NCI-H2227 treated with DMSO at 0.1 percent for 48 hours (cell line): ENCODE measurements at regions not wholly inside any gene's neighbourhood (a gene's known extent, or its start where the extent isn't known, plus 50 kb on each side); places are given as distances from the start of the nearest gene placed in this dataset.

Source experiments
- DNase-seq: peaks from one replicate; lab custom pipeline; 2025; lab: John Stamatoyannopoulos, UW

DNA sequence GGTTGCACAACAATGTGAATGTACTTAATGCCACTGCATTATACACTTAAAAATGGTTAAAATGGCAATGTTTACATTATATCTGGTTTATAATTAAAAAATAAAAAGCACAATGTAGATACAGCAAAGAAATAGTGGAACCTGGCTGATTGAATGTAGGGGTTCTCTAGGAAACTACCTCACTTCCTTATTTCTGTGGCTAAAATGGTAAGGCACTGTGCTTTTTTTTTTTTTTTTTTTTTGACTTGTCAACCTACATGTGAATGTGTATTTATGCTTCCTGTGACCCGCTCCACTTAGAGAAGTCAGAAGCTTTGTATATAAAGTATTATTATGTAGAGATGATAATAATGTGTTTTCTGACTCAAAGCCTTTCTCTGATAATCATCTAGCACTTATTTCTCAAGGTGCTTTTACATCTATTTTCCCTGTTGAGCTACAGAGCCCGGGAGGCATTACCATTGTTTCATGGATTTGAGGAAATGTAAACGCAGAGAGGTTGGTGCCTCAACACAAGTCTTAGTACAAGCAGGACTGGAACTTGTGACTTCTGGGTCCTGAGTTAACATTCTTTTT lies 55.0 kb downstream of the SOX4 start:
- peak; percentile 93 for DNase-seq

DNA sequence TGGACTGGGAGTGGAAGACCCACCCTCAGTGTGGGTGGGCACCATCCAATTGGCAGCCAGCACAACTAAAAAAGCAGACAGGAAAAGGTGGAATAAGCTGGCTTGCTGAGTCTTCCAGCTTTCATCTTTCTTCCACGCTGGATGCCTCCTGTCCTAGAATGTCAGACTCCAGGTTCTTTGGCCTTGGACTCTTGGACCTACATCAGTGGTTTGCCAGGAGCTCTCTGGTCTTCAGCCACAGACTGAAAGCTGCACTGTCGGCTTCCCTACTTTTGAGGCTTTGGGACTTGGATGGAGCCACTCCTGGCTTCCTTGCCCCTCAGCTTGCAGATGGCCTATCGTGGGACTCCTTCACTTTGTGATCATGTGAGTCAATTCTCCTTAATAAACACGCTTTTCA lies 59.8 kb downstream of the SOX4 start:
- no peak for DNase-seq

DNA sequence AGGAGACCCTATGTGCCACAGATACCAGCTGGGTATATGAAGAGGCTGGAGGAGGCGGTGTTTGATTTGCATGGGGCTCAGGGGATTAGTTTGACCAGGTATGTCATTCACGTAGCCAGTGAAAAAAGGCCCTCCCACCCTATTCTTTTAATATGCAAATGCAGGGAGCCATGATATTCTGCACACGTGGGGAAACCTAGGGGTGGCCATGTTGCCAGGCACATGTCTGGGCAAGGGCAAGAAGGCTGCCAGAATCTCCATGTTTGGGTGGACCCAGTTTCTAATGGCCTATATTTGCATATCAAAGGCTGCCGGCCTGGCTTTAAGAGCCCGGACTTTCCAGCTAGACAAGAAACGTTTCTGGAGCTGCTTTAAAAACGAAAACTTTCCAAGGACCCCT lies 60.4 kb downstream of the SOX4 start:
- no peak for DNase-seq

DNA sequence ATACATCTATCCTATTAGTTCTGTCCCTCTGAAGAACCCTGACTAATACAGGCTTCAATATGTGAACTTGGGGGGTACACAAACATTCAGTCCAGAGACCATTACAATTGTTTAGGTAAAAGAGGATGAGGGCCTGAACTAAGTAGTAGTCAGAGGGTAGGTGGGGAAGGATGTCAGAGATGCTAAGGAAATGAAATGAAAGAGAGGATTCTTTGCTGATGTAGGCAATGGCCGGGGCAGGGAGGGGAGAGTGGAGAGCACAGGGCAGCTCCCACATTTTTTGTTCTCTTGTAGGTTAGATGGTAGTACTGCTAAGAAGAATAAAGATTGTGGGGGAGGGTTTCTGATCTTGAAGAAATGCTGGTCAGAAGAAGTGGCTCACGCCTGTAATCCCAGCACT lies 60.8 kb downstream of the SOX4 start:
- no peak for DNase-seq

DNA sequence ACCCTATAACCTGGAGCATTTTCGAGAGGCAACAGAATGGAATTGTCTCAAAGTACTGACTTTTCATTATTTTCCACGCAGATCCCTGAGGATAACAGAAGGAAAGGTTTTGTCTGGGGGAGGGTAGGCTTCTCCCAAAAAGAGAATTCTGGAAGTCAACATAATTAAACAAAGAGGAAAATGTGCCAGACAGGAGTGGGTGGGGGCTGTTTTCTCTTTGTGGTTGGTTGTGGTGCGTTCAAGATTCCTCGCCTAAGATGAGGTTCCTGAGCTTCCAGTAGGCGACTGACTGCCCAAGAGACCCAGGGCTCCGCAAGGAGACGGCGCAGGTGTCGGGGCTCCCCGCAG lies 70.4 kb downstream of the SOX4 start:
- DNase-seq = no peak

DNA sequence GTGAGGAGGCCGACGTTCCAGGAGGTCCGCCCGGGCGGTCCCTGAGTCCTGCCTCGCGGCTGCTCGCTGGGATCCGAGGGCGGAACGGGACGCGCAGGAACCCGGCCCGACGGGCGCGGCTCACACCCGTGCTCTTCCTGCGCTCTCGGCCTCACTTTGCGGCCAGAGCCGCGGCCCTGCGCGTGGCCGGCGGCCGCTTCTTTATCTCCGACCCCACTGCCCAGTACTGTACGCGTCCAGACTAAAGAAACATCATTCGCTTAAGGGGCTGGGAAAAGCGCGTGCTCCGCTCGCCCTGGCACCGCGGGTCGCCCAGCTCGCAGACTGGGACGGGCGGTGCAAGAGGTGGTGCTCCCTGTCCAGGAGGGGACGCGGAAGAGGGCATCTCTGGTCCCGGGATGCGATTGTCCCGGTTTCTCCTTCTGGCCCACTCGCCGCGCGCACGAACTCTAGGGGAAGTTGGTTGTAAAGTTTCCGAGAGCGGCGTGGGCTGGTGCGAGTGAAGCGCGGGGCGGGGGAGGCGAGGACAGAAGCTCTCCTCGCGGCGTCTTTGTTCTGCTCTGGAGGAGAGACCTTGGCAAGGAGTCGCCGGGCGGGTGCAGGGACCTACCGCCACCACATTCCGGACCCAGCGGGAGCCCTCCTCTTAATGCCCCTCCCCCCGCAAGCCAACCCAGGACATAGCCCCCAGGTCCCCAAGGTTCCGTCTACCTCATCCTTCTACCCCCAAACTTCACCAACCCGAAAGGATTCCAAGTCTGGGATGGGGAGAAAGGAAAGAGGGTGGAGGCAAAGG lies 71.0 kb downstream of the SOX4 start:
- no peak for DNase-seq

DNA sequence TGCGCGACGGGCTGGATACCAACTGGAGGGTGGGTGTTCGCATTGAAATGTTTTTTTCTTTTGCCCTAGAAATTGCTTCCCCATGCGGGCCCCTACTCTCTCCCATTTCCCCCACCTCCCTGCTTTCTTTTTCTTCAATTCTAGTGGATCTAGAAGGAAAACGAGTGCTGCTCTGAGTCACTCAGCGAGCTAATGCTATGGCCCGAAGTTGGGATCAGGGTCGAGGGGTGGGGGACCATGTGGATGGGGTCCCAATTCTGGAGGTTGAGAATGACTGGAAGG lies 71.5 kb downstream of the SOX4 start:
- DNase-seq = no peak

DNA sequence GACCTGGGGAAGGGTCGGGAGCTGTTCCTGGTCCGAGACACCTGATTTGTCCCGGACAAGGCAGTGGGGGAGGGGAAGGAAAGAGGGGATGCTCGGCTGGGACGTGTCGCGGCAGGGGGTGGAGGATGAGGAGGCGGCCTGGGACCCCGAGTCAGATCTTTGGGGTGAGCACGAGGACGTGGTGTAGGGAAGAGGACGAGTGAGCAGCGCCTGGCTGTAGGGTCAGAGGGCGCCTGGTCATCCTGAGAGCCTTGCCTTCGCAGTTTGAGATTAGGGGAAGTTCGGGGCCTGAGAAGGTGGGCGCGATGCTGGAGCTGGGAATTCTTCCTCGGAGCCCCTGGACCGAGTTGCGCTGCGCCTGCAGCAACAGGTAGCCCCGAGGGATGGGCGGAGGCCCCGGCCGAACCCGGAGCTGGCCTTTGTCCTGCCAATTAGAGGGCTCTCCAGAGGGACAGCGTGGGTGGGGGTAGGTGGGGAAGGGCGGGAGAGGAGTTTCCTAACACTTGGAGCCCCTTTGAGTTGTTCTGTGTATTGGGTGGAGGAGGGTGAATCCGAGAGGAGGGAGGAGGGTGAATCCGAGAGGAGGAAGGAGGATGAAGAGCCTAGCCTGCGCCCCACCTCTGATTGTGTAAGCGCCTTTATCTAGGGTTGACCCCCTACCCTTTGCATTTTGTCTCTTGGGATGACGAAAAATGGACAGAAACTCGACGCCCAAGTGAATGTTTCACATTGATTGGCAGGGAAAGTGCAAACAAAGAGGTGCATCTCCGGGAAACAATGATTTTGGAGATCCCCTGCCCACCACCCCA lies 72.0 kb downstream of the SOX4 start:
- DNase-seq = no peak

DNA sequence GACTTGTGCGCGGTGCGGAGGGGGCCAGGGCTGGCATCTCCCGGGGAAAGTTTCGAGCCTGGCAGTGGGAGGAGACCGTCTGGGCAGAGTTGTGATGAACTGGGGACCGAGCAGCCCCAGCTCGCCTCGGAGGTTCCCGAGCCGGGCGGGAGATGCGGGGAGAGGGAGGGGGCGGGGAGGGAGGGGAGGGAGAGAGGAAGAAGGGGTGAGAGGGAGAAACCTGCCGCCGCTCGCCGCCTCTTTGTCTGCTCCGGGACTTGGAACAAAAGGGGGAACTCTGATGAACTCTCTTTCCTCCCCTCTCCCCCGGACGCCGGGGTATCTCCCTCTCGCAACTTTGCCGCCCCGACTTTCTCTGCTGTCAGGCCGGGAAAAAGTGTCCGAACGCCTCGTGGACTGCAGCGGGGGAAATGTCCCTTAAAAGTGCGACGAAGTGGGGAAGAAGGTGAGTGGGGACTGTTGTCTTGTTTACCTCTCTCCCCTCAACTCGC lies 72.7 kb downstream of the SOX4 start:
- no peak for DNase-seq

DNA sequence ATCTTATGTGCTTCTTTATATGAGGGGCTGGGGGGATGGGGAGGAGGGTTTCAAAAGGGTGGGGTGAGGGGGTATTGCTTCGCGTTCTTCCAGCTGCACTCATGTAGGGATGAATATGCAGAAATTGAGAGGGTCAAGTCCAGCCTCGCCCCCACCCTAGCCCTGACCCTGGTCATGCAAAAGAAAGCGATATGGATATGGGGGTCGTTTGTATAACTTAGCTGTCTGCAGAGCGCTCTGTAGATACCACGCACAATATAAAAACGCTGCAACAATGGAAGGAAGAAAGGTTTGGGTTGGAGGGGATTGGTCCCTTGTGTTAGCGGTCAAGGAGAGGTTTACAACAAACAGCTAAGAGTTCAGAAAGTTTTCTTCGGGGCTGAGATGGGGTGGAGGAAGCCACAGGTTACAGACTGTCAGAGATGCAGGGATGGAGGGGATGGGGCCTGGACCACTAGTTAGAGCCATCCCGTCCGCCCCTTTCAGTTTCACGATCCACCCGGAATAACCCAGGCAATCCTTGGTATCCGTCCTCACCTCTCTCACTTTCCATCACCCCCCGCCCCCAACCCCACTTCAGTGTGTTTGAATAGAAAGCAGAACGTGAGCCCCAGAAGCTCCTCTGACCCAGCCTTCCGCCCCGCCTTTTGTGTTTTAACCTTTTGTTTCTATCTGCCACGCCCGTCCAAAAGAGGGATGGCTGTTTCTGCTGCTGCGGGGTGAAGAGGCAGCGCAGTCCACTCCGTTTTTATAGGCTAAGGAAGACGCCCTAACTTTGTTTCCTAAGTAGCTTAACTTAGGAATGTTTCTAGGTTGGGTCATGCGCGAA lies 73.5 kb downstream of the SOX4 start:
- no peak for DNase-seq

DNA sequence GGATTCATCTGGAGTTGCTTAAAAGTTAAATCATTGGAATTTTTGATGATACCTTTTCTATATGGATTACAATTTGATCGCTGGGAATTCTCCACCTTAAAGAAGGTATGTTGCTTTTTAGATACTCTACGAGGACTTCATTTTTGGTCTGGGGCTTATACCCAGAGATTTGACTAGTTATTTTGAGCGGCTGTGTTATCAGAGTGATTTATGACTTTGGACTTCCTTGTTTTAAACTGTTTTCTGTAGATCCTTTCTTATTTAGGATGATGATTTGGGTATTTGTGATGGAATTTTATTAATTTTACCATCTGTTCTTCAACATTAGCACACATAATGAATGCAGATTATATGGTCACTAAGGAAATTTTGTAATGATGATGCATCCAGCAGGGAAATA lies 75.2 kb downstream of the SOX4 start:
- DNase-seq = no peak

DNA sequence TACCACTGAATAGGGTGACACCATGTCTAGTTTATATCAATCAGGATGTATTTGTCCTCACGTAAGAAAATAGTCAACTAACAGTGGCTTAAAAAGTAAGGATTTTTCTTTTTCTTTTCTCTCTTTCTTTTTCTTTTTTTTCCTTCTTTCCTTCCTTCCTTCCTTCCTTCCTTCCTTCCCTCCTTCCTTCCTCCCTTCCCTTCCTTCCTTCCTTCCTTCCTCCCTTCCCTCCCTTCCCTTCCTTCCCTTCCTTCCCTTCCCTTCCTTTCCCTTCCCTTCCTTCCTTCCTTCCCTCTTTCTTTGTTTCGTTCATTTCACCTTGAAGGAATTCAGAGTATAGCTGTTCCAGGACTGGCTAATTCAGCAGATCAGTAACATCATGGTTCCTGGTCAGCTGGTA lies 83.2 kb downstream of the SOX4 start:
- DNase-seq = no peak

DNA sequence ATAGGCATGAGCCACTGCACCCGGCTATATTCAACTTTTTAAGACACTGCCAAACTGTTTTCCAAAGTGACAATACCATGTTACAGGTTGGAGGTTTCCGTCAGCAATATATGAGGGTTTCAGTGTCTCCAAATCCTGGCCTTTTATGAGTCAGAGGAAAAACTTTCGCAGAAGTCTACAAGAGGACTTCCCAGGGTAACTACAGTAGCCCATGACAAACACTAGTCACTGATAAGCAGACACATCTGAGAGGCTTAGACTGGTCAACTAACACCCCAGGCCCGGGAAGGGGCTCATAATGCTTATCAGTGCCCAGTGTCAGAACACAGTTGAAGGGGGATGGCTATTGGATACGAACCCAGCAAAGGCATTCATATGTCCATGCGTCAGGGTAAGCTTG lies 85.4 kb downstream of the SOX4 start:
- DNase-seq = no peak

DNA sequence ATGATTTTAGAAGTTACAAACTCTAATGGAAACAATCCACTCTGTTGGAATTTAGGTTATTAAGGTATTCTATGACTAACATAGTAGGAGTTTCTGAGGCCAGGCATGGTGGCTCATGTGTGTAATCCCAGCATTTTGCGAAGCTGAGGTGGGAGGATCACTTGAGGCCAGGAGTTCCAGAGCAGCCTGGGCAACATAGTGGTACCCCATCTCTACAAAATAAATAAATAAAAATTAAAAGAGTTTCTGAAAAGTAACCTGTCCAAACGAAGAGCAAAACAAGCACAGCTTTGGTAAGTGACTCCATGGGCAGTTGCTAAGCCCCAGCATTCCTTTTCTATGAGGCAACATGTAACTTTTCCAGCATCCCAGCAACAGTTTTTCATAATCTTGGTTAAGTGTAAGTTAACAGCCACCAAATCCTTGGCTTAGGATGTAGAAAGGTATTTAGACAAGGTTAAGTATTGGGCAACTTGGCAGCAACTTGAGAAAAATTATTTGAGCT lies 86.3 kb downstream of the SOX4 start:
- DNase-seq = no peak

DNA sequence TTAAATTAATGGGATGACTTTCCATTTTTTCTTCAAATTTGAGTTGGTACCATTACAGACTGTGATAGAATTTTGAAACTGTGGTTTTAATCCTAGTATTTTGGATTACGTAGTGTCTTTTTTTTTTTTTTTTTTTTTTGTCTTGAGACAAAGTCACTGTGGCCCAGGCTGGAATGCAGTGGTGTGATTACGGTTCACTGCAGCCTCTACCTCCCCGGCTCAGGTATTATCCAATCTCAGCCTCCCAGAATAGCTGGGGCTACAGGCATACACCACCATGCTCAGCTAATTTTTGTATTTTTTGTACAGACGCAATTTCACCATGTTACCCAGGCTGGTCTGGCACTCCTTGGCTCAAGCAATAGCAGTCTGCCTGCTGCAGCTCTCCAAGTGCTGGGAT lies 87.1 kb downstream of the SOX4 start:
- DNase-seq = no peak

DNA sequence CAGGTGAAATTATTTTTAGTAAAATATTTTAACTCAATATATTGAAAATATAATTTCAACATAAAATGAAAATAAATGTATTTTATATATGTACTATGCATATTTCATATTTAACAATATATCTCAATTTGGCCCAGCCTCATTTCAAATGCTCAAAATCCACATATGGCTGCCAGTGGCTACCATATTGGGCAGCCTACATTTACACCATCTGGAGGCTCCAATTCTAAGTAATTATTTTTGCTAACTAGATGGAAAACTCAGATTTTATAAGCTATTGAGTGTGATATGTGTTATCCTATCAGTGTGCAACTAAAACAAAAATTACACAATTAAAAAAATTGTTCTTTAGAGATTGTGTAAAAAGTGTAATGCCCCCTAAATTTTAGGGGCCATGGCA lies 96.9 kb downstream of the SOX4 start:
- no peak for DNase-seq

DNA sequence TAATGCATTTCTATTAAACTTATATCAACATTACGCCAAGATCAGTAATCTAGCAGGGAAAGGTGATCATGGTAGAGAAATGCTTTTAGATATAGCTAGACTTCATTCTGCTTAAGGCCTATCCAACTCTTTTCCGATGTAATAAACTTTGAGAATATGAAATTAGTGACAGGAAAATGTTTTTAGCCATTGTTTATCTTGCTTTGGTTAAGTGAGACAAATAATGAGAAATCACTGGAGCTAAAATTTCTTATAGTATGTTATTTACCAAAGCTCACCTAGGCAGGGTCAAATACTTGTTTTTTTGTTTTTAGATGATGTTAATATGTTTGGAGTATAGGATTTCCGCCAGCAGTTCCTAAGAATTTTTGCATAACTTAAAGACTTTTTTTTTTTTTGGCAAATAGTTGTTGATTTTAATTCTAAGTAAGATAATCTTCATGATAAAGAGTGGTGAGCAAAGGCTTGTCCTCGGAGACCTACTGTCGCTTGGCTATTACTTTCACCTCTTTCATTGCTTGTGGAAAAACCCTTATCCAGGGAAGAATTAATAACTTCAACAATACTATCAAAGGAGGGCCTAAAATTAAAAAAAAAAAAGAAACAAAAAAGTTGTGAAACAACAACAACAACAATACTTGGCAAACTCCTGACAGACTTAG lies 98.3 kb downstream of the SOX4 start:
- DNase-seq = no peak

DNA sequence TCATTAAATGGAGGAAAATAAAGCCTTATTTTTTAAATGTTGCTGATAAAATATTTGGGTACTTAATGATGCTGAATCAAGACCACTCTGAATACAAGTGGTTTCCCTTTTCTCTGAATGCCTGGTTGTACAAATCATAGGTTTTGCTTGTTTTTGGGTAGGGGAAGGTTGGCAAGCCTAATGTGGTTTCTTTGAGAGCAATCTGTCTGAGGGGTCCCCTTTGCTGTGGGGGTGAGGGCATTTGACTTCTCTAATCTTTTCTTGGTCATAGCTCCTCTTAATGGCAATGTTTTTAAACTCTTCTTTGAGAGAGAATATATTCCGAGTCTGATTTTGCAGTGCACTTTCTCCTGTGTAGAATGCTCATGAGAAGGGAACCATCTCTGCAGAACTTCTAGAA lies 99.2 kb downstream of the SOX4 start:
- DNase-seq = no peak

DNA sequence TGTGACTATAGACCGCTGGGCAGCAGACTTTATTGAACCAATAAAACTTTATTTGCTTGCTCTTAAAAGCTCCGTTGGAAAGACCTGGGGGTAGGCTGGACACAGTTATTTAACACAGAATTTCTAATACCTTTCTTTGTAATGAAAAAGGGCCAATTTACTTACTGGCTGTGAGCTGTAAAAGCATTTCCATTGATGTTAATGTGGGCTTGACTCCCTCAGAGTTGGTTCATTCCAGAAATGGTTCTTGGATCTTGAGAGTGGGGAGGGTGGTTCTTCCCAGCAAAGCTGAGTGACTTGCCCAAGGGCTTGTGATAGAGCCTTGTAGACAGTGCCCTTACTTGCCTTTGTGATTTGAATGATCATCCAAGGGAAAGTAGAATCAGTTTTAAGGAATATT lies 100.6 kb downstream of the SOX4 start:
- DNase-seq = no peak

DNA sequence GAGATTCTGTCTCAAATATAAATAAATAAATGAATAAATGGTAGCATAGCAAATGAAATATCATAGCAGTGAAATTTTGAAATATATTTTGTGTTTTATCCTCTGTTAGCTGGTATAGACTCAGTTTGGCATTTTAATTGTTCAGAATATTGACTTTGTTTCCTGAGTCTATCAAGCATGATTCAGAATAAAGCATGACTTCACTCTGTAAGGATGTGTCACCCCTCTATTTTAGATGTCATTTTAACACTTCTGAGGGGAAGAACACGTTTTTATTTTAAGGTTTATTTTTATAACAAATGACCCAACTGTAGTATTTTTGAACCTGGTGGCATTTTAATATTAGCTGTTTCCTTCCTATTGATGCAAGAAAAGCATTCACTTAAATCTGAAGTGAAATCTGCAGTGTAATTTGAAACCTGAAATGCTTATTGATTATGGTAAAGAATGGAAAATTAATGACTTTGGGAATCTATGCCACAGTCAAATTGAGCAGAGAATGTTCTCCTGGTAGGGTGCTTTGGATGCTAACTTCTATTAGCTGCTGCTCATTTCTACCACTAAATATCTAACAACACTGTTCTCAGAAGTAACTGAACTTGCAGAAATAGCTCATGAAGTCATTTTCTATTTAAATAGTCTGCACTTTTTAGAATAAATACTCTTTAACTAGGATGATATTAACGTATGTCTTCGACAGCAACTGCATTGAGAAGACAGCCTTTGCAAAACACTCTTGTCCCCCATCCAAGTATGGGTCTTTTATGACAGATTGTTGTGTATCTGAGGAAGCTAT lies 114.2 kb downstream of the SOX4 start:
- no peak for DNase-seq

DNA sequence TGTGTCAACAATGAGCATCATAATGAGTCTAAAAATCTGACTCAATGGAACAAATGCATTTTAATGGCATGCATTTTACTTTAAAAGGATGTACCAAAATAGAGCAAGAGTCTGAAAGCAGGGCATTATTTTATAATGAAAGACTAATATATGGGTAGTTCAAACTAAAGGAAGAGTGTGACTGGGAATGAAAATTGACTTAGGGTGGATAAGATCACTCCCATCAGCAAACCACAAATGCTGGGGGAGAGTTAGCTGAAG lies 114.7 kb downstream of the SOX4 start:
- no peak for DNase-seq
